Neural progenitor cell (in vitro differentiated cells): ENCODE measurements at regions not wholly inside any gene's neighbourhood (a gene's known extent, or its start where the extent isn't known, plus 50 kb on each side); places are given as distances from the start of the nearest gene placed in this dataset.

Experiments used
- DNase-seq: peaks from one replicate; pipeline ENCODE4 v3.0.0-alpha.2; 2016; ENCODE audit warnings: low spot score
- H2AFZ ChIP-seq: fragments of 200-600 bp; sonication (generic); replicated peaks from 2 replicates; pipeline ENCODE4 v1.6.1; 2016; ENCODE audit warnings: antibody characterized with exemption
- H3F3A ChIP-seq: fragments of 200-600 bp; sonication (generic); 2 replicates; pipeline ENCODE4 v1.6.1; 2016; ENCODE audit warnings: antibody characterized with exemption, low read depth
- H3K27ac ChIP-seq: fragments of 200-600 bp; sonication (generic); 2 replicates; pipeline ENCODE4 v1.5.1; 2016; ENCODE audit warnings: mild to moderate bottlenecking
- H3K27me3 ChIP-seq: fragments of 200-600 bp; sonication (generic); 2 replicates; pipeline ENCODE4 v1.6.1; 2016; ENCODE audit warnings: mild to moderate bottlenecking, moderate library complexity
- H3K36me3 ChIP-seq: fragments of 200-600 bp; sonication (generic); 2 replicates; pipeline ENCODE4 v1.5.1; 2016
- H3K4me1 ChIP-seq: fragments of 200-600 bp; sonication (generic); 2 replicates; pipeline ENCODE4 v1.6.1; 2016; ENCODE audit warnings: mixed run types
- H3K4me2 ChIP-seq: fragments of 200-600 bp; sonication (generic); 2 replicates; pipeline ENCODE4 v1.6.1; 2016
- H3K4me3 ChIP-seq: fragments of 200-600 bp; sonication (generic); 2 replicates; pipeline ENCODE4 v1.5.1; 2016
- H3K79me2 ChIP-seq: fragments of 200-600 bp; sonication (generic); 2 replicates; pipeline ENCODE4 v1.6.1; 2016; ENCODE audit warnings: low read depth
- H3K9ac ChIP-seq: fragments of 200-600 bp; sonication (generic); 2 replicates; pipeline ENCODE4 v1.6.1; 2016
- H3K9me3 ChIP-seq: fragments of 200-600 bp; sonication (generic); 2 replicates; pipeline ENCODE4 v1.5.1; 2016; ENCODE audit warnings: low read depth
- H4K20me1 ChIP-seq: fragments of 200-600 bp; sonication (generic); 2 replicates; pipeline ENCODE4 v1.6.1; 2016; ENCODE audit warnings: low read depth
- H3K27ac Mint-ChIP-seq: 3 replicates; pipeline ENCODE4 v1.8.0; 2021; ENCODE audit warnings: mixed read lengths
- H3K27me3 Mint-ChIP-seq: 2 replicates; pipeline ENCODE4 v1.8.0; 2022; ENCODE audit warnings: low read depth, mild to moderate bottlenecking, inconsistent platforms, moderate library complexity, mixed read lengths; ENCODE audit not compliant: insufficient read depth
- H3K36me3 Mint-ChIP-seq: 3 replicates; pipeline ENCODE4 v1.8.0; 2021; ENCODE audit warnings: mixed read lengths
- H3K4me1 Mint-ChIP-seq: 3 replicates; pipeline ENCODE4 v1.8.0; 2021; ENCODE audit warnings: mixed read lengths
- H3K4me3 Mint-ChIP-seq: 3 replicates; pipeline ENCODE4 v1.8.0; 2021; ENCODE audit warnings: mild to moderate bottlenecking, moderate library complexity, mixed read lengths
- H3K9me3 Mint-ChIP-seq: 3 replicates; pipeline ENCODE4 v1.8.0; 2020; ENCODE audit warnings: mixed read lengths
- EZH2 ChIP-seq: fragments of 200-600 bp; sonication (generic); IDR thresholded peaks from 2 replicates; pipeline ENCODE4 v1.6.1; 2017; ENCODE audit warnings: antibody characterized with exemption, mild to moderate bottlenecking, moderate library complexity
- EZH2phosphoT487 ChIP-seq: fragments of 200-600 bp; sonication (generic); IDR thresholded peaks from 2 replicates; pipeline ENCODE4 v1.6.1; 2017; ENCODE audit warnings: antibody characterized with exemption
- TF ChIP-seq, protein P1 (sequence below): fragments of 200-600 bp; sonication (generic); IDR thresholded peaks from 2 replicates; pipeline ENCODE4 v1.5.1; 2017; ENCODE audit warnings: antibody characterized with exemption, mild to moderate bottlenecking

DNA sequence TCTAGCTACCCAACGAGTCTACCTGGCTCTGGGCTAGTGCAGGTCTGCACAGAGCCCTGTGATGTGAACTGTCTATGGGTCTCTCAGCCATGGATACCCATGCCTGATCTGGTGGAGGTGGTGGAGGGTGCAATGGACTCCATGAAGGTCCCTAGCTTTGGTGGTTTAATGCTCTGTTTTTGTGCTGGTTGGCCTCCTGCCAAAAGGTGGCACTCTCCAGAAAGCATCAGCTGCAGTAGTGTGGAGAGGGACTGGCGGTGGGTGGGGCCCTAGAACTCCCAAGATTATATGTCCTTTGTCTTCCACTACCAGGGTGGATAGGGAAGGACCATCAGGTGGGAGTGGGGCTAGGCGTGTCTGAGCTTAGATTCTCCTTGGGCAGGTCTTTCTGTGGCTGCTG lies 290.1 kb downstream of the AGTPBP1 start:
- Histone ChIP-seq H3K9me3 (no peaks in the 10 kb centered on the region), H3K4me1 (no peaks in the 10 kb centered on the region), H3K36me3 (no peaks in the 10 kb centered on the region), H3K27ac (no peak overlapping the region), H3K9ac (no peak overlapping the region), H3K4me3 (no peak overlapping the region), H3K27me3 (no peaks in the 10 kb centered on the region), H4K20me1 (no peaks in the 10 kb centered on the region), H2AFZ (no peak overlapping the region), H3K79me2 (no peaks in the 10 kb centered on the region), H3F3A (no peaks in the 10 kb centered on the region), H3K4me2 (no peak overlapping the region)
- Mint-ChIP-seq H3K27ac (no peak overlapping the region), H3K4me1 (no peaks in the 10 kb centered on the region), H3K27me3 (peaks cover 2% of the 10 kb centered on the region), H3K36me3 (no peaks in the 10 kb centered on the region), H3K4me3 (no peak overlapping the region), H3K9me3 (peaks cover 13% of the 10 kb centered on the region)
- TF ChIP-seq EZH2 (no peak), EZH2phosphoT487 (no peak)
- TF ChIP-seq, protein P1, sequence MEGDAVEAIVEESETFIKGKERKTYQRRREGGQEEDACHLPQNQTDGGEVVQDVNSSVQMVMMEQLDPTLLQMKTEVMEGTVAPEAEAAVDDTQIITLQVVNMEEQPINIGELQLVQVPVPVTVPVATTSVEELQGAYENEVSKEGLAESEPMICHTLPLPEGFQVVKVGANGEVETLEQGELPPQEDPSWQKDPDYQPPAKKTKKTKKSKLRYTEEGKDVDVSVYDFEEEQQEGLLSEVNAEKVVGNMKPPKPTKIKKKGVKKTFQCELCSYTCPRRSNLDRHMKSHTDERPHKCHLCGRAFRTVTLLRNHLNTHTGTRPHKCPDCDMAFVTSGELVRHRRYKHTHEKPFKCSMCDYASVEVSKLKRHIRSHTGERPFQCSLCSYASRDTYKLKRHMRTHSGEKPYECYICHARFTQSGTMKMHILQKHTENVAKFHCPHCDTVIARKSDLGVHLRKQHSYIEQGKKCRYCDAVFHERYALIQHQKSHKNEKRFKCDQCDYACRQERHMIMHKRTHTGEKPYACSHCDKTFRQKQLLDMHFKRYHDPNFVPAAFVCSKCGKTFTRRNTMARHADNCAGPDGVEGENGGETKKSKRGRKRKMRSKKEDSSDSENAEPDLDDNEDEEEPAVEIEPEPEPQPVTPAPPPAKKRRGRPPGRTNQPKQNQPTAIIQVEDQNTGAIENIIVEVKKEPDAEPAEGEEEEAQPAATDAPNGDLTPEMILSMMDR: no peak
- DNase-seq: no peak

DNA sequence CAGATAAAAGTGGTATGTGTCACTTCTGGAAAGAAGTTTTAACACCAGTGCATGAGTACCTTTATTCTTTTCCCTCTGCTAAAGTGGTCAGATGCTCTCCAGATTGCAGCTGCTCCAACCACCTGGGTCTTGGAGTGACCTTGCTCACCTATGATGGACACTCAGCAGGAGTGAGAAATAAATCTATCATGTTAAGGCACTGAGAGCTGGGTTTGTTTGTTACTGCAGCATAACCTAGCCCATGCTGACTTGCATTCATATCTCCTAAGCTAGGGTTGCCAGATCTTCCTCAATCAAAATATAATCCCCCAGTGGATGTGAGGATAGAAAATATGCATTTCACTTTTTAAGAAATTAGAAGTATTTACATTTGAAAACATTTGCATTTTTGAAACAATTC lies 295.9 kb downstream of the AGTPBP1 start:
- peaks cover 8% of the 10 kb centered on the region for H3K4me1 Mint-ChIP-seq
- no peak overlapping the region for H3K27ac ChIP-seq
- no peak overlapping the region for H3K27ac Mint-ChIP-seq
- H3K4me1 ChIP-seq: no peaks in the 10 kb centered on the region
- no peaks in the 10 kb centered on the region for H3K36me3 ChIP-seq
- no peak overlapping the region for H3K4me3 ChIP-seq
- no peak overlapping the region for H2AFZ ChIP-seq
- no peak overlapping the region for H3K4me3 Mint-ChIP-seq
- no peak for TF ChIP-seq EZH2
- TF ChIP-seq, protein P1: no peak
- no peak for TF ChIP-seq EZH2phosphoT487
- no peaks in the 10 kb centered on the region for H3K9me3 ChIP-seq
- H4K20me1 ChIP-seq: no peaks in the 10 kb centered on the region
- H3K9ac ChIP-seq: no peak overlapping the region
- no peaks in the 10 kb centered on the region for H3F3A ChIP-seq
- H3K9me3 Mint-ChIP-seq: peaks cover 10% of the 10 kb centered on the region
- no peaks in the 10 kb centered on the region for H3K36me3 Mint-ChIP-seq
- H3K4me2 ChIP-seq: no peak overlapping the region
- no peak for DNase-seq
- no peaks in the 10 kb centered on the region for H3K79me2 ChIP-seq
- H3K27me3 Mint-ChIP-seq: no peaks in the 10 kb centered on the region
- no peaks in the 10 kb centered on the region for H3K27me3 ChIP-seq

DNA sequence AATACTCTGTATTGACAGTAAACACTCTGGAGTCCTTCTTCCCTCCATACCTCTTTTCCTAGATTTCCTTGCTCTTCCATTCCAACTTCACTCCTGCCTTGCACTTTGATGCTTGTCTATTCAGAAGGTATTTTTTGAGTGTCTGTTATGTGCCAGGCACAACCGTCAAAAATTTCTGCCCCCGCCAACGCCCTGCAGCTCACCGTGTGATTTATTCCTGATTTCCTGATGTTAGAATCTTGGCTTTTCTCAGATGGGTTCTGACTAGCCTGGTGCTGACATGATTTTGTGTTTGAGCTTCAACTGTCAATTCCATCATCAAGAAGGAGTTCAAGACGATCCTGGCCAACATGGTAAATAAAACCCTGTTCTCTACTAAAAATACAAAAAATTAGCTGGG lies 297.5 kb downstream of the AGTPBP1 start:
- Mint-ChIP-seq H3K27ac (no peak overlapping the region), H3K4me1 (peaks cover 8% of the 10 kb centered on the region), H3K9me3 (peaks cover 7% of the 10 kb centered on the region), H3K36me3 (no peaks in the 10 kb centered on the region), H3K4me3 (no peak overlapping the region), H3K27me3 (no peaks in the 10 kb centered on the region)
- Histone ChIP-seq H3K9me3 (no peaks in the 10 kb centered on the region), H3K4me2 (no peak overlapping the region), H3K9ac (no peak overlapping the region), H3F3A (no peaks in the 10 kb centered on the region), H3K27me3 (no peaks in the 10 kb centered on the region), H3K4me3 (no peak overlapping the region), H3K79me2 (no peaks in the 10 kb centered on the region), H3K27ac (no peak overlapping the region), H3K36me3 (no peaks in the 10 kb centered on the region), H3K4me1 (no peaks in the 10 kb centered on the region), H4K20me1 (no peaks in the 10 kb centered on the region), H2AFZ (no peak overlapping the region)
- no peak for DNase-seq
- TF ChIP-seq EZH2 (no peak), EZH2phosphoT487 (no peak)
- TF ChIP-seq, protein P1: no peak

DNA sequence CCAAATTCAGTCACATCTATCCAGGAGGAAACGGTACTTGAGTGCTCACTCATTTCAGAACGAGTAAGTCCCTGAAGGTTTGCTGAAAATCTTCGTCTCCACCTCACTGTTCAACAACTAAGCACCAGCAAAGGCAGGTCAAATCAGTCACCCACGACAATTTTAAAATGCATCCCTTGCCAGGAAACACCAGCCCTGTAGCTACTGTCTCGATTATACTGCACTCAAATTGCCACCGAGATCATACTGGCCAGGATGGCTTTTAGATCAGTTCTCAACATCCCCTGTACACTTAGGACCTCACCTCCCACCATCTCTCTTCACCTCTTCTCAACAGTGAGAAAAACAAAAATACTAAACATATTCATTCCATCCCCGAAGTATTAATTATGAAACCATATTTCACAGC lies 298.6 kb downstream of the AGTPBP1 start:
- no peak overlapping the region for H3K4me2 ChIP-seq
- no peak overlapping the region for H3K9ac ChIP-seq
- H3K4me3 Mint-ChIP-seq: no peak overlapping the region
- H3K36me3 ChIP-seq: no peaks in the 10 kb centered on the region
- H3K27ac ChIP-seq: no peak overlapping the region
- H3K36me3 Mint-ChIP-seq: peaks cover 2% of the 10 kb centered on the region
- no peak overlapping the region for H2AFZ ChIP-seq
- no peak overlapping the region for H3K4me3 ChIP-seq
- no peaks in the 10 kb centered on the region for H3K79me2 ChIP-seq
- H3K27me3 Mint-ChIP-seq: no peaks in the 10 kb centered on the region
- H3K27me3 ChIP-seq: no peaks in the 10 kb centered on the region
- no peaks in the 10 kb centered on the region for H3K9me3 ChIP-seq
- no peaks in the 10 kb centered on the region for H3F3A ChIP-seq
- TF ChIP-seq EZH2phosphoT487 (no peak), EZH2 (no peak)
- TF ChIP-seq, protein P1: no peak
- peaks cover 8% of the 10 kb centered on the region for H3K9me3 Mint-ChIP-seq
- peaks cover 8% of the 10 kb centered on the region for H3K4me1 Mint-ChIP-seq
- DNase-seq: no peak
- H3K4me1 ChIP-seq: no peaks in the 10 kb centered on the region
- no peaks in the 10 kb centered on the region for H4K20me1 ChIP-seq
- no peak overlapping the region for H3K27ac Mint-ChIP-seq
